Tibial nerve (tissue), 4 donors: ENCODE measurements at regions not wholly inside any gene's neighbourhood (a gene's known extent, or its start where the extent isn't known, plus 50 kb on each side); places are given as distances from the start of the nearest gene placed in this dataset.

Source experiments
- DNase-seq, 2 donors: peaks; one replicate each; pipeline ENCODE4 v3.0.0-alpha.2; 2019; ENCODE audit warnings: low spot score in 2 of 2
- H3K27ac ChIP-seq, 4 donors: fragments of 200-600 bp; sonication (generic) in 3 of 4; one replicate each; pipeline ENCODE4 v1.5.1; 2017 to 2019; ENCODE audit warnings: mild to moderate bottlenecking in 1 of 4
- H3K27me3 ChIP-seq, 2 donors: fragments of 200-600 bp; sonication (generic) in 1 of 2; one replicate each; pipeline versions ENCODE4 v1.5.1 to v1.6.0; 2017 to 2019
- H3K36me3 ChIP-seq, 3 donors: fragments of 200-600 bp; sonication (generic); one replicate each; pipeline ENCODE4 v1.5.1; 2018 to 2019
- H3K4me1 ChIP-seq, 4 donors: fragments of 200-600 bp; sonication (generic) in 3 of 4; one replicate each; pipeline ENCODE4 v1.5.1; 2017 to 2019
- H3K4me3 ChIP-seq, 4 donors: fragments of 200-600 bp; sonication (generic) in 3 of 4; one replicate each; pipeline ENCODE4 v1.5.1; 2017 to 2019; ENCODE audit warnings: mild to moderate bottlenecking in 1 of 4, moderate library complexity in 1 of 4
- H3K9me3 ChIP-seq, 4 donors: fragments of 200-600 bp; sonication (generic) in 3 of 4; one replicate each; pipeline ENCODE4 v1.5.1; 2017 to 2019
- EP300 ChIP-seq, 2 donors: sonication (generic); formaldehyde crosslinking; IDR thresholded peaks; one replicate each; pipeline ENCODE4 v1.6.1; 2017; ENCODE audit warnings: antibody characterized with exemption in 2 of 2, mild to moderate bottlenecking in 1 of 2
- POLR2A ChIP-seq, 2 donors: fragments of 450-650 bp; IDR thresholded peaks; one replicate each; pipeline ENCODE4 v1.6.1; 2017; ENCODE audit warnings: antibody characterized with exemption in 2 of 2, mild to moderate bottlenecking in 2 of 2, moderate library complexity in 2 of 2
- WGBS, 2 donors: methylation state at CpG; one replicate each; pipeline ENCODE4 v1.1.5; 2018; 5-methylcytosine and 5-hydroxymethylcytosine counted together
- TF ChIP-seq, protein P1 (sequence below), 5 experiments: fragments of 200-600 bp in 3 of 5; fragments of 450-650 bp in 2 of 5; sonication (generic) in 3 of 5; IDR thresholded peaks; one replicate each; pipeline ENCODE4 v1.5.1; 2016 to 2019; ENCODE audit warnings: antibody characterized with exemption in 5 of 5, mild to moderate bottlenecking in 3 of 5, moderate library complexity in 2 of 5

DNA sequence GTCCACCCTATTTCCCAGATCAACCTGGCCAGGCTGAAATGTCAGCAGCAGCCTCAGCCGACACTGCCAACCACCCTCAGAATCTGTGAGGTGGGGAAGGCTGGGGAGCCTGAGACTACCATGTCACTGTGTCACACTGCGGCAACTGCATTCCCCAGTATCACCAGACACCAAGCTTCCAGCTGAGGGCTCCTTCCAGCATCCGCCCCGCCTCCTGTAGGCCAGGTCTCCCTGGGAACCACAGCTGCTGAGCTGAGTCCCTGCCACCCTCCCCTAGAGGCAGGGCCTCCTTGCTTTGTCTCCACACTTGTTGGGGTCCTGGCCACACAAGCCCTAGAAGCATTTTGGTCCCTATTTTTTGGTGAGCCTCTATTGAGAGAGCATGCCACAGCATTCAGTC, 115.7 kb downstream of the UNC5CL start:
- no peaks in the 10 kb centered on the region for H3K4me1 ChIP-seq
- WGBS, 2 donors = 60 to 84% methylated on average over 1 to 4 of the region's 4 CpGs
- H3K4me3 ChIP-seq = no peak overlapping the region
- no peak overlapping the region for H3K27ac ChIP-seq
- no peaks in the 10 kb centered on the region for H3K36me3 ChIP-seq
- TF ChIP-seq EP300 (IDR thresholded peaks at IDR 0.05) (no peak), POLR2A (IDR thresholded peaks at IDR 0.05) (no peak)
- TF ChIP-seq, protein P1, sequence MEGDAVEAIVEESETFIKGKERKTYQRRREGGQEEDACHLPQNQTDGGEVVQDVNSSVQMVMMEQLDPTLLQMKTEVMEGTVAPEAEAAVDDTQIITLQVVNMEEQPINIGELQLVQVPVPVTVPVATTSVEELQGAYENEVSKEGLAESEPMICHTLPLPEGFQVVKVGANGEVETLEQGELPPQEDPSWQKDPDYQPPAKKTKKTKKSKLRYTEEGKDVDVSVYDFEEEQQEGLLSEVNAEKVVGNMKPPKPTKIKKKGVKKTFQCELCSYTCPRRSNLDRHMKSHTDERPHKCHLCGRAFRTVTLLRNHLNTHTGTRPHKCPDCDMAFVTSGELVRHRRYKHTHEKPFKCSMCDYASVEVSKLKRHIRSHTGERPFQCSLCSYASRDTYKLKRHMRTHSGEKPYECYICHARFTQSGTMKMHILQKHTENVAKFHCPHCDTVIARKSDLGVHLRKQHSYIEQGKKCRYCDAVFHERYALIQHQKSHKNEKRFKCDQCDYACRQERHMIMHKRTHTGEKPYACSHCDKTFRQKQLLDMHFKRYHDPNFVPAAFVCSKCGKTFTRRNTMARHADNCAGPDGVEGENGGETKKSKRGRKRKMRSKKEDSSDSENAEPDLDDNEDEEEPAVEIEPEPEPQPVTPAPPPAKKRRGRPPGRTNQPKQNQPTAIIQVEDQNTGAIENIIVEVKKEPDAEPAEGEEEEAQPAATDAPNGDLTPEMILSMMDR (IDR thresholded peaks at IDR 0.05) = no peak
- no peaks in the 10 kb centered on the region for H3K9me3 ChIP-seq
- DNase-seq = no peak
- no peaks in the 10 kb centered on the region for H3K27me3 ChIP-seq

DNA sequence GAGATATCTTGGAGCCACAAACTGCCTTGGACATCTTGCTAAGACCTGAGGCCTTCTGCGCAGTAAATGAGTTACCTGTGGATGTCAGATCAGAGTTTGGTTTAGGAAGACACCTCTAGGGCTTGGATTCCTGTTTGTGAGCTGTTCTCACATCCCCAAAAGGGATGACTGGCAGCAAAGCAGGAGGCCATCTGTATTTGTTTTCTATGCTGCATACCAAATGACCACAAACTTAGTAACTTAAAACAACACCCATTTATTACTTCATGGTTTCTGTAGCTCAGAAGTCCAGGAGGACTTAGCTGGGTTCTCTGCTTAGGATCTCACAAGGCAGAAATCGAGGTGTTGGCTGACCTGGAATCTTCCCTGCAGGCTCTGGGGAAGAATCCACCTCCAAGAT, 116.7 kb downstream of the UNC5CL start:
- no peaks in the 10 kb centered on the region for H3K27me3 ChIP-seq
- WGBS, 2 donors = 83% methylated on average over 2 of the region's 2 CpGs
- H3K27ac ChIP-seq = no peak overlapping the region
- no peak overlapping the region for H3K4me3 ChIP-seq
- no peaks in the 10 kb centered on the region for H3K4me1 ChIP-seq
- no peaks in the 10 kb centered on the region for H3K9me3 ChIP-seq
- no peaks in the 10 kb centered on the region for H3K36me3 ChIP-seq
- TF ChIP-seq POLR2A (IDR thresholded peaks at IDR 0.05) (no peak), EP300 (IDR thresholded peaks at IDR 0.05) (no peak)
- TF ChIP-seq, protein P1 (IDR thresholded peaks at IDR 0.05) = no peak
- DNase-seq = no peak

DNA sequence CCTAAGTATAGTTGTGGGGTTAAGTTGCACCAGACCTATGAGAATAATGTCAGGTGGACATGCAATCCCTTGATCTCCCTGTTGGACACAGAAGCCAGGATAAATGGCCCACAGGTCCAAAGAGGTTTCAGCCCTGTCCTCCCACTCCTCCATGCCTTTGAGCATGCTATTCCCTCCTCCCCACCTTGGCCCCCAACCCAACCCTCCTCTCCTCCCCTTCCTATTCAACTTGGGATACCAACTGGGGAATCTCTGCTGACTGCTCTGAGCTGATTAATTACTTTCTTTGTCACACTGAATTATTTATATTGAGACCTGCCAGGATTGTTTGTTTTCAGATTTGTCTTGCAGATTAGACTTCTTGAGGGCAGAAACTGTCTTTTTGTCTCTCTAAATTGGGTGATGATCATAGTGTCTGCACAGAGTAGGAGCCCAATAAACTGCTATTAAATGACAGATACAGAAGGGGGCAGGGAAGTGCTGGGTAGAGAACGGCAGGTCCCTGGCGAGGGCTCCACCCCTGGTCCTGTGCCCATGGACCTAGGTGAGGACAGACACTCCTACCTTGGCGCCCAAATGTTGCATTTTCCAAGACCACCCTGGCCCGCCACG, 120.9 kb downstream of the UNC5CL start:
- no peak overlapping the region for H3K27ac ChIP-seq
- no peak for DNase-seq
- H3K9me3 ChIP-seq = no peaks in the 10 kb centered on the region
- H3K4me1 ChIP-seq = no peaks in the 10 kb centered on the region
- no peaks in the 10 kb centered on the region for H3K36me3 ChIP-seq
- TF ChIP-seq POLR2A (IDR thresholded peaks at IDR 0.05) (no peak), EP300 (IDR thresholded peaks at IDR 0.05) (no peak)
- TF ChIP-seq, protein P1 (IDR thresholded peaks at IDR 0.05) = no peak
- 64 to 68% methylated on average over 5 of the region's 5 CpGs for WGBS, 2 donors
- no peak overlapping the region for H3K4me3 ChIP-seq
- no peaks in the 10 kb centered on the region for H3K27me3 ChIP-seq

DNA sequence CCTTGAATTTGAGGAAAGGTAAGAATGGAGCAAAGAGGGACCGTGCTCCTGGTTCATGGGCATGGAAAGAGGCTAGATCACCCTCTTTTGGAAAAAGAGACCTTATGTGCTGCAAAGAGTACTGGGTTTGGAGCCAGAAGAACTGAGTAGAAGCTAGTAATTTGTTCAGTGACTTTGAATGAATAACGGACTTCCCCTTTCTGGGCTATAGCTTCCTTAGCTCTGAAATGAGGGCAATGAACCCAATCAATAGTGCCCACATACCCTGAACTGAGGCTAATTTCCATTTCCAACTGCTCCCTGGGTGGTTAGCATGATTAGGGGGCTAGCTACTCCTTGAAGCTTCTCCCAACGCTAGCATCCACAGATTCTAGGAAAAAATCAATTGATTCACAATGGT, 121.4 kb downstream of the UNC5CL start:
- Histone ChIP-seq H3K9me3 (no peaks in the 10 kb centered on the region), H3K4me1 (no peaks in the 10 kb centered on the region), H3K27me3 (no peaks in the 10 kb centered on the region), H3K36me3 (no peaks in the 10 kb centered on the region), H3K27ac (no peak overlapping the region), H3K4me3 (no peak overlapping the region)
- WGBS, 2 donors = 78 to 92% methylated on average over 3 of the region's 3 CpGs
- TF ChIP-seq, protein P1 (IDR thresholded peaks at IDR 0.05) = no peak
- no peak for TF ChIP-seq POLR2A (IDR thresholded peaks at IDR 0.05)
- TF ChIP-seq EP300 (IDR thresholded peaks at IDR 0.05) = no peak
- no peak for DNase-seq

DNA sequence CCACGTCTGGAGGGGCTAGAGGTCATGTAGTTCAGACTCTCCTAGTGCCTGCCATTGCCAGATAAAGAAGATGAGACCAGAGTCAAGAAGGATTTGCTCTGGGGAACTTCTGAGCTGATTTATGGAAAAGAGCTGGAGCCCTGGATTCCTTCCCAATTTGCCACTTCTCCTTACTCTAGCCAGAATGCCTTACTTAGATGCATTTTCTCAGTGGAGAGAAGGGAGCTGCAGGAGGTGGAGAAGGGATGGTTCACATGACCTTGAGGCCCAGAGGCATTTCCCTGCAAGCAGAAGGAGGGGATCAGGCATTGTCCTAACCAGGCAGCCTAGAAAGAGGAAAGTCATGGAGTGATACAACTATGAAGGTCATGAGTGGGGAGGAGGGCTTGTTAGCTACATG, 122.2 kb downstream of the UNC5CL start:
- TF ChIP-seq EP300 (IDR thresholded peaks at IDR 0.05) (no peak), POLR2A (IDR thresholded peaks at IDR 0.05) (no peak)
- TF ChIP-seq, protein P1 (IDR thresholded peaks at IDR 0.05) = no peak
- H3K36me3 ChIP-seq = no peaks in the 10 kb centered on the region
- H3K4me1 ChIP-seq = peaks cover 0 to 4% (median 0%) of the 10 kb centered on the region in 4 donors
- no peaks in the 10 kb centered on the region for H3K9me3 ChIP-seq
- no peak for DNase-seq
- WGBS, 2 donors = 40 to 44% methylated on average over 1 of the region's 1 CpG
- no peaks in the 10 kb centered on the region for H3K27me3 ChIP-seq
- H3K4me3 ChIP-seq = no peak overlapping the region
- H3K27ac ChIP-seq = no peak overlapping the region
